ENCODE measurements at regions not wholly inside any gene's neighbourhood (a gene's known extent, or its start where the extent isn't known, plus 50 kb on each side); places are given as distances from the start of the nearest gene placed in this dataset.

DNA sequence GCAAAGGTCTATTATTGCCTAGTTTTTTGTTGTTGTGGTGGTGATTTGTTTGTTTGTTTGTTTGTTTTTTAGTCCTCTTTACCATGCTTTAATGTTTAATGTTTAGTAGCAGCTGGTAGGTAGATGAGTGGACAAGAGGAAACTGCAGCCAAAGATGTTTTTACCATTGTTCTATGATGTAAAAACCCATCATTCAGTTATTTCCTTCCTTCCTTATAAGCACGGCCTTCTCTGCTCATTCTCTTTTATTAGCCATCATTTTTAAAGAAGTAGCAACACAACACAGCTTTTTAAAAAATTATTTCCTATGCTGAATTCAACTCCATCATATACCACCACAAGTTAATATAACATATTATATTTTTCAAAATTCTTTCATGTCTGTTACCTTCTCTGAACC lies 58.5 kb upstream of the BOC start:
- ChIA-PET POLR2A (no interaction called here), CTCF (interaction anchor here (0.9 to 1.2 kb wide), 2 partner anchors 13 to 63 kb away, joined by 3 read pairs; no protein-coding TSS in a partner anchor)
- TF ChIP-seq, protein P1, sequence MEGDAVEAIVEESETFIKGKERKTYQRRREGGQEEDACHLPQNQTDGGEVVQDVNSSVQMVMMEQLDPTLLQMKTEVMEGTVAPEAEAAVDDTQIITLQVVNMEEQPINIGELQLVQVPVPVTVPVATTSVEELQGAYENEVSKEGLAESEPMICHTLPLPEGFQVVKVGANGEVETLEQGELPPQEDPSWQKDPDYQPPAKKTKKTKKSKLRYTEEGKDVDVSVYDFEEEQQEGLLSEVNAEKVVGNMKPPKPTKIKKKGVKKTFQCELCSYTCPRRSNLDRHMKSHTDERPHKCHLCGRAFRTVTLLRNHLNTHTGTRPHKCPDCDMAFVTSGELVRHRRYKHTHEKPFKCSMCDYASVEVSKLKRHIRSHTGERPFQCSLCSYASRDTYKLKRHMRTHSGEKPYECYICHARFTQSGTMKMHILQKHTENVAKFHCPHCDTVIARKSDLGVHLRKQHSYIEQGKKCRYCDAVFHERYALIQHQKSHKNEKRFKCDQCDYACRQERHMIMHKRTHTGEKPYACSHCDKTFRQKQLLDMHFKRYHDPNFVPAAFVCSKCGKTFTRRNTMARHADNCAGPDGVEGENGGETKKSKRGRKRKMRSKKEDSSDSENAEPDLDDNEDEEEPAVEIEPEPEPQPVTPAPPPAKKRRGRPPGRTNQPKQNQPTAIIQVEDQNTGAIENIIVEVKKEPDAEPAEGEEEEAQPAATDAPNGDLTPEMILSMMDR (IDR thresholded peaks at IDR 0.05; ENCODE audit: insufficient read depth, low read depth, low read length) = no peak
- Histone ChIP-seq H3K27me3 (ENCODE audit: control insufficient read depth, insufficient read depth, low read length) (no peaks in the 10 kb centered on the region), H3K4me3 (ENCODE audit: low read depth, low read length) (no peak overlapping the region), H3K36me3 (ENCODE audit: control insufficient read depth, insufficient read depth, low read length) (no peaks in the 10 kb centered on the region)
- DNase-seq (ENCODE audit: low read depth) = no peak

- TF ChIP-seq, protein P1 (IDR thresholded peaks at IDR 0.05; ENCODE audit: insufficient read depth, low read depth, low read length) = no peak
- DNase-seq (ENCODE audit: low read depth) = no peak
- ChIA-PET POLR2A (no interaction called here), CTCF (interaction anchor here (0.9 to 1.2 kb wide), 2 partner anchors 12 to 17 kb away, joined by 3 to 4 read pairs; no protein-coding TSS in a partner anchor)
- H3K27me3 ChIP-seq (ENCODE audit: control insufficient read depth, insufficient read depth, low read length) = no peaks in the 10 kb centered on the region
- H3K4me3 ChIP-seq (ENCODE audit: low read depth, low read length) = no peak overlapping the region
- no peaks in the 10 kb centered on the region for H3K36me3 ChIP-seq (ENCODE audit: control insufficient read depth, insufficient read depth, low read length)
Observed at GRCh38 chr3:113153499-113154107, 57.8 kb upstream of the BOC start.

DNA sequence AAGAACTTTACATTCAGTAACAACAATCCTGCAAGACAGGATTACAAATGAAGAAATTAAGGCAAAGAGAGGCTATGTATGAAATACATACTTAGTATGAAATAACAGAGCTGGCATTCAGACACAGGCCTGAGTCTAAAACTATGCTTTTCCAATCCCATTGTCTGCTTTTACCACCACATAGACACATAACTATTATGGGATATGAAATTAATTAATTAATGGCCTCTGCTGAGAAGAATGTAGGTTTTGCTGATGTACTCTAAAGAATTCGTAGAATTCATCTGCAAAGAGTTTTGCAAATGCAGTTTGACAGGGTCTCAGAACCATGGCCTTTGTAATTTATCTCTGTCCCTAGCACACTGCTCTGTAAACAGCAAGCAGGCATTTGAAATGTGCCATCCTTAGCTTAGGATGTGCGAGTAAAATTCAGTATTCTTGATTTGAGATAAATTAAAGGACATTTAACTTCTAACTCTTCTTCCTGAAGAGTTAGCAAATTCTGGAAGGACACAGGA lies 54.5 kb upstream of the BOC start:
- ChIA-PET CTCF (interaction anchor here (1.1 kb wide), 1 partner anchor 21 kb away, joined by 4 read pairs; no protein-coding TSS in a partner anchor), POLR2A (no interaction called here)
- Histone ChIP-seq H3K27me3 (ENCODE audit: control insufficient read depth, insufficient read depth, low read length) (no peaks in the 10 kb centered on the region; the same call in 1 of the 2 replicates), H3K36me3 (ENCODE audit: control insufficient read depth, insufficient read depth, low read length) (no peaks in the 10 kb centered on the region), H3K4me3 (ENCODE audit: low read depth, low read length) (no peak overlapping the region)
- no peak for DNase-seq (ENCODE audit: low read depth)
- TF ChIP-seq, protein P1 (IDR thresholded peaks at IDR 0.05; ENCODE audit: insufficient read depth, low read depth, low read length) = no peak

DNA sequence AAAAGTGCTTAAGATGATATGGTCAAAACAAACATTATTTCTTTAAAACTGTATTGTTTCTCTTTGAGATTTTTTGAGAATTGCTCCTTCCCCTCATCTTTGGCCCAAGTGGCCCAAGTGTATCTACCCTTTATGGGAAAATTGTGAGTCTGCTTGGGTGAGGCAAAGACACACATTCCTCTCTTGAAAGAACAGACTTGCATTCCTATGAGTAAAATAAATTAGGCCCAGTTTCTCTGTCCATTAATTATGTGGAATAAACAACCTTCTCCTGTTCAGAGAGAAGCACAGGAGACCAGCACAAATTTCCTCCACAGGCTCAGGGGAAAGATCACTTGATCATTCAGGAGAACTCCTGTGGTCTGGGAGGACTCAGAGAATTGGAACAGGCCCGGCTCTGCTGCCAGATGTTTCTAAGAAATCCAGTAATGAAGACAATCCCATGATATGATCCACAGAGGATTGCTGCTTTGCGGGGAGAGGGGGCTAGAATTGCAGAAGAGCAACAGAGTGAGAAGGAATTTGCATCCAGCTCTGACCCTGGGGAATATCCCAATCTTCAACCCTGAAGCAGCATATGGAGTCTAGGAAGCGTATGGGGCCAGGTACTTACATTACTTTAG lies 53.8 kb upstream of the BOC start:
- peak; percentile 58 for DNase-seq (ENCODE audit: low read depth)
- TF ChIP-seq, protein P1 (IDR thresholded peaks at IDR 0.05; ENCODE audit: insufficient read depth, low read depth, low read length) = no peak
- ChIA-PET POLR2A (no interaction called here), CTCF (interaction anchor here (1.1 kb wide), 1 partner anchor 22 kb away, joined by 4 read pairs; no protein-coding TSS in a partner anchor)
- H3K27me3 ChIP-seq (ENCODE audit: control insufficient read depth, insufficient read depth, low read length) = no peaks in the 10 kb centered on the region; the same call in 1 of the 2 replicates
- H3K36me3 ChIP-seq (ENCODE audit: control insufficient read depth, insufficient read depth, low read length) = no peaks in the 10 kb centered on the region
- H3K4me3 ChIP-seq (ENCODE audit: low read depth, low read length) = no peak overlapping the region

- H3K36me3 ChIP-seq (ENCODE audit: control insufficient read depth, insufficient read depth, low read length) = no peaks in the 10 kb centered on the region
- DNase-seq (ENCODE audit: low read depth) = no peak
- no peak overlapping the region for H3K4me3 ChIP-seq (ENCODE audit: low read depth, low read length)
- ChIA-PET POLR2A (no interaction called here), CTCF (interaction anchor here (1.1 kb wide), 1 partner anchor 22 kb away, joined by 4 read pairs; no protein-coding TSS in a partner anchor)
- TF ChIP-seq, protein P1 (IDR thresholded peaks at IDR 0.05; ENCODE audit: insufficient read depth, low read depth, low read length) = no peak
- no peaks in the 10 kb centered on the region; the same call in 1 of the 2 replicates for H3K27me3 ChIP-seq (ENCODE audit: control insufficient read depth, insufficient read depth, low read length)
Observed at GRCh38 chr3:113158171-113158570, 53.2 kb upstream of the BOC start.

All from BJ (cell line).